Stomach (tissue), 4 donors: ENCODE measurements at regions not wholly inside any gene's neighbourhood (a gene's known extent, or its start where the extent isn't known, plus 50 kb on each side); places are given as distances from the start of the nearest gene placed in this dataset.

Experiments
- CTCF ChIP-seq, 7 experiments: fragments of 450-650 bp in 4 of 7; fragments of 200-600 bp in 3 of 7; sonication (generic) in 3 of 7; IDR thresholded peaks; one replicate each; pipeline ENCODE4 v1.5.1; 2016 to 2019; ENCODE audit warnings: antibody characterized with exemption in 7 of 7, control low read depth in 2 of 7, mild to moderate bottlenecking in 1 of 7
- EP300 ChIP-seq: sonication (generic); formaldehyde crosslinking; IDR thresholded peaks from one replicate; pipeline ENCODE4 v1.6.1; 2017; ENCODE audit warnings: antibody characterized with exemption
- POLR2AphosphoS5 ChIP-seq, 3 donors: sonication (generic); formaldehyde crosslinking; IDR thresholded peaks; one replicate each; pipeline ENCODE4 v1.6.1; 2016; ENCODE audit warnings: antibody characterized with exemption in 3 of 3

- no peak for TF ChIP-seq EP300
- TF ChIP-seq CTCF (IDR thresholded peaks at IDR 0.05), result no peak
- TF ChIP-seq POLR2AphosphoS5 (IDR thresholded peaks at IDR 0.05), result no peak
These were observed 122.2 kb upstream of the ZEB2 start for GRCh38 chr2:144642131-144642530.
